H9 (cell line): ENCODE measurements at regions not wholly inside any gene's neighbourhood (a gene's known extent, or its start where the extent isn't known, plus 50 kb on each side); places are given as distances from the start of the nearest gene placed in this dataset.

Experiments
- DNase-seq: peaks from one replicate; pipeline ENCODE4 v3.0.0-alpha.2; 2017
- H2AFZ ChIP-seq: one replicate; pipeline ENCODE4 v1.6.1; 2013; ENCODE audit warnings: mild to moderate bottlenecking, low read length, control low read depth, moderate library complexity
- H2AK5ac ChIP-seq: 2 replicates; pipeline ENCODE4 v1.6.1; 2013; ENCODE audit warnings: low read length, control low read depth, mixed read lengths; ENCODE audit not compliant: insufficient read length
- H2BK120ac ChIP-seq: one replicate; pipeline ENCODE4 v1.6.1; 2013; ENCODE audit warnings: low read depth, mild to moderate bottlenecking, low read length, control low read depth, inconsistent platforms; ENCODE audit not compliant: poor library complexity, severe bottlenecking
- H2BK12ac ChIP-seq: 2 replicates; pipeline ENCODE4 v1.6.1; 2013; ENCODE audit warnings: low read length, control low read depth, mixed read lengths, low read depth; ENCODE audit not compliant: insufficient read length
- H2BK15ac ChIP-seq: 2 replicates; pipeline ENCODE4 v1.6.1; 2013; ENCODE audit warnings: low read depth, low read length, control low read depth
- H2BK20ac ChIP-seq: one replicate; pipeline ENCODE4 v1.6.1; 2013; ENCODE audit warnings: low read depth, mild to moderate bottlenecking, low read length, control low read depth, inconsistent platforms; ENCODE audit not compliant: poor library complexity, severe bottlenecking
- H2BK5ac ChIP-seq: 2 replicates; pipeline ENCODE4 v1.6.1; 2013; ENCODE audit warnings: low read length, control low read depth, mixed read lengths; ENCODE audit not compliant: insufficient read length
- H3K14ac ChIP-seq: 2 replicates; pipeline ENCODE4 v1.6.1; 2013; ENCODE audit warnings: low read length, control low read depth; ENCODE audit not compliant: insufficient read depth
- H3K18ac ChIP-seq: 2 replicates; pipeline ENCODE4 v1.6.1; 2013; ENCODE audit warnings: low read depth, mild to moderate bottlenecking, mixed read lengths, low read length, control low read depth; ENCODE audit not compliant: insufficient read length
- H3K23ac ChIP-seq: 2 replicates; pipeline ENCODE4 v1.6.1; 2013; ENCODE audit warnings: low read length, control low read depth, mixed read lengths, low read depth; ENCODE audit not compliant: insufficient read length
- H3K23me2 ChIP-seq: 2 replicates; pipeline ENCODE4 v1.6.1; 2013; ENCODE audit warnings: low read depth, mild to moderate bottlenecking, mixed read lengths, low read length, control low read depth; ENCODE audit not compliant: insufficient read length, poor library complexity, severe bottlenecking
- H3K27ac ChIP-seq: 2 replicates; pipeline ENCODE4 v1.5.1; 2013; ENCODE audit warnings: low read length, control low read depth, mixed read lengths, low read depth; ENCODE audit not compliant: insufficient read length
- H3K27me3 ChIP-seq: 2 replicates; pipeline ENCODE4 v1.6.1; 2013; ENCODE audit warnings: low read length, control low read depth, inconsistent platforms; ENCODE audit not compliant: insufficient read depth
- H3K4ac ChIP-seq: 2 replicates; pipeline ENCODE4 v1.6.1; 2013; ENCODE audit warnings: low read depth, mild to moderate bottlenecking, control low read depth, inconsistent platforms, low read length, moderate library complexity
- H3K4me1 ChIP-seq: 2 replicates; pipeline ENCODE4 v1.6.1; 2013; ENCODE audit warnings: low read length, control low read depth, inconsistent platforms; ENCODE audit not compliant: insufficient read depth
- H3K4me2 ChIP-seq: 2 replicates; pipeline ENCODE4 v1.6.1; 2013; ENCODE audit warnings: low read length, control low read depth, mixed read lengths; ENCODE audit not compliant: insufficient read length, insufficient read depth
- H3K56ac ChIP-seq: 2 replicates; pipeline ENCODE4 v1.6.1; 2013; ENCODE audit warnings: low read depth, mild to moderate bottlenecking, mixed read lengths, low read length, control low read depth; ENCODE audit not compliant: insufficient read length
- H3K79me1 ChIP-seq: 2 replicates; pipeline ENCODE4 v1.6.1; 2013; ENCODE audit warnings: low read depth, mild to moderate bottlenecking, moderate library complexity, low read length, control low read depth, inconsistent platforms; ENCODE audit not compliant: insufficient read depth, poor library complexity, severe bottlenecking
- H3K79me2 ChIP-seq: 2 replicates; pipeline ENCODE4 v1.6.1; 2013; ENCODE audit warnings: low read length, control low read depth, inconsistent platforms; ENCODE audit not compliant: insufficient read depth
- H3K9ac ChIP-seq: 2 replicates; pipeline ENCODE4 v1.6.1; 2013; ENCODE audit warnings: low read length, control low read depth, mixed read lengths; ENCODE audit not compliant: insufficient read length; ENCODE audit errors: extremely low read depth
- H3K9me3 ChIP-seq: one replicate; pipeline ENCODE4 v1.6.1; 2013; ENCODE audit warnings: low read depth, low read length, inconsistent platforms; ENCODE audit not compliant: control insufficient read depth
- H3T11ph ChIP-seq: one replicate; pipeline ENCODE4 v1.6.1; 2013; ENCODE audit warnings: mild to moderate bottlenecking, low read length, control low read depth, inconsistent platforms
- H4K20me1 ChIP-seq: one replicate; pipeline ENCODE4 v1.6.1; 2013; ENCODE audit not compliant: control insufficient read depth, insufficient read length, insufficient read depth
- H4K5ac ChIP-seq: 2 replicates; pipeline ENCODE4 v1.6.1; 2013; ENCODE audit warnings: low read depth, mild to moderate bottlenecking, mixed read lengths, low read length, control low read depth; ENCODE audit not compliant: insufficient read length
- H4K8ac ChIP-seq: replicated peaks from 2 replicates; pipeline ENCODE4 v1.6.1; 2013; ENCODE audit warnings: low read length, control low read depth, mixed read lengths, low read depth; ENCODE audit not compliant: insufficient read length
- H4K91ac ChIP-seq: 2 replicates; pipeline ENCODE4 v1.6.1; 2013; ENCODE audit warnings: low read depth, mild to moderate bottlenecking, moderate library complexity, mixed read lengths, low read length, control low read depth; ENCODE audit not compliant: insufficient read length
- H3K27ac Mint-ChIP-seq, 3 experiments: 2 replicates in 2 of 3; 3 replicates in 1 of 3; pipeline ENCODE4 v1.8.0; 2020 to 2021; ENCODE audit warnings: mixed read lengths in 3 of 3, mild to moderate bottlenecking in 1 of 3, moderate library complexity in 1 of 3
- H3K27me3 Mint-ChIP-seq: 2 replicates; pipeline ENCODE4 v1.8.0; 2021; ENCODE audit warnings: low read depth, mild to moderate bottlenecking, moderate library complexity, mixed read lengths
- H3K36me3 Mint-ChIP-seq, 3 experiments: 2 replicates in 2 of 3; 3 replicates in 1 of 3; pipeline ENCODE4 v1.8.0; 2020 to 2021; ENCODE audit warnings: low read depth in 3 of 3, mixed read lengths in 3 of 3; ENCODE audit not compliant: insufficient read depth in 1 of 3
- H3K4me1 Mint-ChIP-seq, 2 experiments: 2 replicates each; pipeline ENCODE4 v1.8.0; 2020; ENCODE audit warnings: mixed read lengths in 2 of 2
- H3K4me3 Mint-ChIP-seq, 2 experiments: 2 replicates in 1 of 2; 3 replicates in 1 of 2; pipeline ENCODE4 v1.8.0; 2020 to 2021; ENCODE audit warnings: mild to moderate bottlenecking in 2 of 2, mixed read lengths in 2 of 2, moderate library complexity in 1 of 2
- H3K9me3 Mint-ChIP-seq, 2 experiments: 2 replicates in 1 of 2; 3 replicates in 1 of 2; pipeline ENCODE4 v1.8.0; 2020; ENCODE audit warnings: mild to moderate bottlenecking in 2 of 2, mixed read lengths in 2 of 2, moderate library complexity in 1 of 2
- WGBS: extraction: QIAGEN DNeasy Blood & Tissue Kit; methylation state at CpG from one replicate; pipeline ENCODE4 v1.1.7; 2013; ENCODE audit warnings: missing lambda C conversion rate, low lambda C conversion rate, mixed read lengths; ENCODE audit not compliant: insufficient read length; ENCODE audit errors: extremely low coverage; 5-methylcytosine and 5-hydroxymethylcytosine counted together
- TF ChIP-seq, protein P1 (sequence below): fragments of 200-600 bp; sonication (generic); conservative IDR thresholded peaks from 3 replicates; pipeline ENCODE4 v1.8.0; 2021; ENCODE audit warnings: antibody characterized with exemption, mild to moderate bottlenecking

DNA sequence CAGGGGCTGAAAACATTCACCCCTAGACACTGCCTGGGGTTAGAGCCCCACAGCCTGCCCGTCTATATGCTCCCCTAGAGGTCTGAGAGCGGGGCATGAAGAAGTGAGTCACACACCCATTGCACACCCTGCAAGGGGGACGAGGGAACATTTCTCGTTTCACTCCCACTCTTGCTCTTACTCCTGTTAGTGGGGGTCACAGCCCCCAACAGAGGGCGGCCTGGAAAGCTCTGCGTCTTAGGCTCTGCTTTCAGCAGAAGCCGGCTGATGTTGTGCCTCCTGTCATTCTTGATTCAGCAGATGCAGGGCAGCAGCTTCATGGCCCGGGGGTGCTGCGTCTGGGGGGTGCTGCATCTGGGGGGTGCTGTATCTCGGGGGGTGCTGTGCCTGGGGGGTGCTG is 141.3 kb downstream of the ASB1 start:
- Histone ChIP-seq H3K9me3 (no peaks in the 10 kb centered on the region), H4K20me1 (no peaks in the 10 kb centered on the region), H3K23ac (no peak overlapping the region), H3K27me3 (no peaks in the 10 kb centered on the region), H3K79me2 (no peaks in the 10 kb centered on the region), H2BK120ac (no peak overlapping the region), H2BK12ac (no peak overlapping the region), H3T11ph (no peak overlapping the region), H3K56ac (no peak overlapping the region), H3K4me2 (no peak overlapping the region), H4K91ac (no peak overlapping the region), H3K23me2 (no peaks in the 10 kb centered on the region), H3K9ac (no peak overlapping the region), H3K4me1 (no peaks in the 10 kb centered on the region), H2AFZ (no peak overlapping the region), H3K4ac (no peak overlapping the region), H3K14ac (no peak overlapping the region), H2BK20ac (no peak overlapping the region), H4K5ac (no peak overlapping the region), H2BK5ac (no peak overlapping the region), H4K8ac (no peak overlapping the region), H2BK15ac (no peak overlapping the region), H3K79me1 (no peaks in the 10 kb centered on the region), H3K18ac (no peak overlapping the region), H2AK5ac (no peak overlapping the region), H3K27ac (no peak overlapping the region)
- no peak for DNase-seq
- no CpG with 5 or more reads among the region's 10 CpGs for WGBS
- Mint-ChIP-seq H3K36me3 (peaks cover 0 to 4% (median 0%) of the 10 kb centered on the region in 3 experiments; a peak in 1 of 7 replicates), H3K27ac (no peak overlapping the region; a peak in 1 of 7 replicates), H3K9me3 (peaks cover 0 to 4% of the 10 kb centered on the region in 2 experiments; a peak in 1 of 5 replicates), H3K4me1 (0 out of 4 replicates have a peak, but pooled peaks cover 0 to 2% of the 10 kb centered on the region in 2 experiments), H3K4me3 (no peak overlapping the region), H3K27me3 (peaks cover 5% of the 10 kb centered on the region; the same call in 1 of the 2 replicates)
- TF ChIP-seq, protein P1, sequence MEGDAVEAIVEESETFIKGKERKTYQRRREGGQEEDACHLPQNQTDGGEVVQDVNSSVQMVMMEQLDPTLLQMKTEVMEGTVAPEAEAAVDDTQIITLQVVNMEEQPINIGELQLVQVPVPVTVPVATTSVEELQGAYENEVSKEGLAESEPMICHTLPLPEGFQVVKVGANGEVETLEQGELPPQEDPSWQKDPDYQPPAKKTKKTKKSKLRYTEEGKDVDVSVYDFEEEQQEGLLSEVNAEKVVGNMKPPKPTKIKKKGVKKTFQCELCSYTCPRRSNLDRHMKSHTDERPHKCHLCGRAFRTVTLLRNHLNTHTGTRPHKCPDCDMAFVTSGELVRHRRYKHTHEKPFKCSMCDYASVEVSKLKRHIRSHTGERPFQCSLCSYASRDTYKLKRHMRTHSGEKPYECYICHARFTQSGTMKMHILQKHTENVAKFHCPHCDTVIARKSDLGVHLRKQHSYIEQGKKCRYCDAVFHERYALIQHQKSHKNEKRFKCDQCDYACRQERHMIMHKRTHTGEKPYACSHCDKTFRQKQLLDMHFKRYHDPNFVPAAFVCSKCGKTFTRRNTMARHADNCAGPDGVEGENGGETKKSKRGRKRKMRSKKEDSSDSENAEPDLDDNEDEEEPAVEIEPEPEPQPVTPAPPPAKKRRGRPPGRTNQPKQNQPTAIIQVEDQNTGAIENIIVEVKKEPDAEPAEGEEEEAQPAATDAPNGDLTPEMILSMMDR: no peak
